Epithelial cell of esophagus (primary cell): ENCODE measurements at regions not wholly inside any gene's neighbourhood (a gene's known extent, or its start where the extent isn't known, plus 50 kb on each side); places are given as distances from the start of the nearest gene placed in this dataset.

Experiments
- DNase-seq: peaks from one replicate; pipeline ENCODE4 v3.0.0; 2010; ENCODE audit warnings: low read depth
- H3K4me3 ChIP-seq: 2 replicates; pipeline ENCODE4 v1.5.1; 2011; ENCODE audit warnings: mild to moderate bottlenecking, low read length, control low read depth
- CTCF ChIP-seq: IDR thresholded peaks from 2 replicates; pipeline ENCODE4 v1.5.1; 2011; ENCODE audit warnings: low read depth, mild to moderate bottlenecking, low read length, control low read depth, inconsistent platforms; ENCODE audit not compliant: insufficient read depth; ENCODE audit errors: missing control alignments

GRCh38 chr4:24727390-24728224 lies 67.8 kb upstream of the SOD3 start:
- no peak overlapping the region for H3K4me3 ChIP-seq

GRCh38 chr4:24729119-24729730 lies 66.1 kb upstream of the SOD3 start:
- DNase-seq, result no peak
- H3K4me3 ChIP-seq, result no peak overlapping the region
- TF ChIP-seq CTCF, result no peak

More at GRCh38 chr4:24727390-24728224, 67.8 kb upstream of the SOD3 start:
- no peak for TF ChIP-seq CTCF
- no peak for DNase-seq

GRCh38 chr4:24730256-24731001 lies 64.9 kb upstream of the SOD3 start:
- no peak overlapping the region for H3K4me3 ChIP-seq
- no peak for TF ChIP-seq CTCF
- no peak for DNase-seq

GRCh38 chr4:24731448-24731847 lies 63.9 kb upstream of the SOD3 start:
- H3K4me3 ChIP-seq, result no peak overlapping the region
- TF ChIP-seq CTCF, result no peak
- no peak for DNase-seq

GRCh38 chr4:24734511-24734910 lies 60.9 kb upstream of the SOD3 start:
- TF ChIP-seq CTCF, result no peak
- DNase-seq, result no peak
- no peak overlapping the region for H3K4me3 ChIP-seq

GRCh38 chr4:24736066-24736465 lies 59.3 kb upstream of the SOD3 start:
- peak; percentile 39 for DNase-seq
- peak; percentile 42 for TF ChIP-seq CTCF

More at GRCh38 chr4:24736066-24736465, 59.3 kb upstream of the SOD3 start:
- H3K4me3 ChIP-seq, result no peak overlapping the region
